ENCODE measurements at regions not wholly inside any gene's neighbourhood (a gene's known extent, or its start where the extent isn't known, plus 50 kb on each side); places are given as distances from the start of the nearest gene placed in this dataset.

GRCh38 chr10:42939237-42939636 is 137.6 kb upstream of the RET start:
- intact Hi-C loops (cut with DNase I): no loop called here
- TF ChIP-seq CTCF (IDR thresholded peaks at IDR 0.05) (no peak), POLR2A (IDR thresholded peaks at IDR 0.05) (no peak), POLR2AphosphoS5 (IDR thresholded peaks at IDR 0.05; ENCODE audit: insufficient read depth in 1 of 2, low read depth in 1 of 2) (no peak)
- Histone ChIP-seq H3K4me3 (no peak overlapping the region), H3K27ac (no peak overlapping the region), H3K4me1 (no peaks in the 10 kb centered on the region), H3K27me3 (no peaks in the 10 kb centered on the region), H3K9me3 (no peaks in the 10 kb centered on the region), H3K36me3 (no peaks in the 10 kb centered on the region)
- DNase-seq (ENCODE audit: extremely low spot score in 2 of 2): peak in 1 of 2 donors; percentile 64

- Histone ChIP-seq H3K9me3 (no peaks in the 10 kb centered on the region), H3K4me1 (no peaks in the 10 kb centered on the region), H3K4me3 (no peak overlapping the region), H3K27ac (no peak overlapping the region), H3K27me3 (no peaks in the 10 kb centered on the region), H3K36me3 (no peaks in the 10 kb centered on the region)
- intact Hi-C loops (cut with DNase I): no loop called here
- TF ChIP-seq POLR2AphosphoS5 (IDR thresholded peaks at IDR 0.05; ENCODE audit: insufficient read depth in 1 of 2, low read depth in 1 of 2) (no peak), CTCF (IDR thresholded peaks at IDR 0.05) (no peak), POLR2A (IDR thresholded peaks at IDR 0.05) (no peak)
- DNase-seq (ENCODE audit: extremely low spot score in 2 of 2): peak in 1 of 2 donors; percentile 74
Measured at GRCh38 chr10:42939685-42940366, 137.0 kb upstream of the RET start.

GRCh38 chr10:42940487-42941294 is 136.2 kb upstream of the RET start:
- Histone ChIP-seq H3K4me1 (no peaks in the 10 kb centered on the region), H3K27me3 (no peaks in the 10 kb centered on the region), H3K36me3 (no peaks in the 10 kb centered on the region), H3K4me3 (no peak overlapping the region), H3K9me3 (no peaks in the 10 kb centered on the region), H3K27ac (no peak overlapping the region)
- DNase-seq (ENCODE audit: extremely low spot score in 2 of 2): peak in 1 of 2 donors; percentile 70
- intact Hi-C loops (cut with DNase I): no loop called here
- TF ChIP-seq POLR2AphosphoS5 (IDR thresholded peaks at IDR 0.05; ENCODE audit: insufficient read depth in 1 of 2, low read depth in 1 of 2): no peak

GRCh38 chr10:42941295-42941644 is 135.6 kb upstream of the RET start:
- no peak overlapping the region for H3K27ac ChIP-seq
- no peaks in the 10 kb centered on the region for H3K36me3 ChIP-seq
- intact Hi-C loops (cut with DNase I): no loop called here
- TF ChIP-seq POLR2AphosphoS5 (IDR thresholded peaks at IDR 0.05; ENCODE audit: insufficient read depth in 1 of 2, low read depth in 1 of 2) (no peak), POLR2A (IDR thresholded peaks at IDR 0.05) (no peak), CTCF (IDR thresholded peaks at IDR 0.05) (no peak)
- H3K9me3 ChIP-seq: no peaks in the 10 kb centered on the region
- H3K27me3 ChIP-seq: no peaks in the 10 kb centered on the region
- no peak overlapping the region for H3K4me3 ChIP-seq
- no peaks in the 10 kb centered on the region for H3K4me1 ChIP-seq
- peak in 1 of 2 donors; percentile 85 for DNase-seq (ENCODE audit: extremely low spot score in 2 of 2)

- Histone ChIP-seq H3K27me3 (no peaks in the 10 kb centered on the region), H3K4me3 (no peak overlapping the region), H3K9me3 (no peaks in the 10 kb centered on the region), H3K36me3 (no peaks in the 10 kb centered on the region), H3K4me1 (no peaks in the 10 kb centered on the region), H3K27ac (no peak overlapping the region)
- DNase-seq (ENCODE audit: extremely low spot score in 2 of 2): peak in 1 of 2 donors; percentile 61
- TF ChIP-seq CTCF (IDR thresholded peaks at IDR 0.05): no peak
- TF ChIP-seq POLR2A (IDR thresholded peaks at IDR 0.05): no peak
- TF ChIP-seq POLR2AphosphoS5 (IDR thresholded peaks at IDR 0.05; ENCODE audit: insufficient read depth in 1 of 2, low read depth in 1 of 2): no peak
- intact Hi-C loops (cut with DNase I): no loop called here
Measured at GRCh38 chr10:42941790-42942189, 135.1 kb upstream of the RET start.

Data from vagina (tissue), 2 donors.